GM19467 (cell line): ENCODE measurements at regions not wholly inside any gene's neighbourhood (a gene's known extent, or its start where the extent isn't known, plus 50 kb on each side); places are given as distances from the start of the nearest gene placed in this dataset.
"Not testable (repeated sequence)": the region's sequence is repeated elsewhere in the genome, so short reads cannot be mapped to it uniquely, and the experiment has no call there.

Experiments
- ATAC-seq: cut with Tn5 transposase; IDR thresholded peaks from one replicate; pipeline ENCODE4 v1.9.1; 2021; ENCODE audit warnings: mild to moderate bottlenecking, moderate library complexity; ENCODE audit not compliant: unreplicated experiment

GRCh38 chr4:103422467-103423219, 224.5 kb upstream of the CENPE start:
- ATAC-seq: no peak

- no peak for ATAC-seq
Measured at GRCh38 chr4:103415801-103416200, 217.7 kb upstream of the CENPE start.

- ATAC-seq: not testable (repeated sequence)
Measured at GRCh38 chr4:103412646-103413045, 214.5 kb upstream of the CENPE start.

- ATAC-seq: no peak
Measured at GRCh38 chr4:103410386-103410785, 212.2 kb upstream of the CENPE start.

GRCh38 chr4:103405415-103405814, 207.3 kb upstream of the CENPE start:
- peak; percentile 59 for ATAC-seq

- no peak for ATAC-seq
Measured at GRCh38 chr4:103403619-103404018, 205.5 kb upstream of the CENPE start.

GRCh38 chr4:103402198-103402597, 204.1 kb upstream of the CENPE start:
- no peak for ATAC-seq

GRCh38 chr4:103400405-103400804, 202.3 kb upstream of the CENPE start:
- ATAC-seq: peak; percentile 53

GRCh38 chr4:103397541-103397940, 199.4 kb upstream of the CENPE start:
- no peak for ATAC-seq

GRCh38 chr4:103387508-103388011, 189.4 kb upstream of the CENPE start:
- not testable (repeated sequence) for ATAC-seq

GRCh38 chr4:103385565-103385964, 187.4 kb upstream of the CENPE start:
- not testable (repeated sequence) for ATAC-seq

- no peak for ATAC-seq
Measured at GRCh38 chr4:103375278-103375677, 177.1 kb upstream of the CENPE start.

GRCh38 chr4:103374758-103375157, 176.6 kb upstream of the CENPE start:
- no peak for ATAC-seq

GRCh38 chr4:103374306-103374705, 176.2 kb upstream of the CENPE start:
- no peak for ATAC-seq

- no peak for ATAC-seq
Measured at GRCh38 chr4:103372002-103372558, 173.9 kb upstream of the CENPE start.

- no peak for ATAC-seq
Measured at GRCh38 chr4:103370336-103370735, 172.2 kb upstream of the CENPE start.

GRCh38 chr4:103365285-103365684, 167.1 kb upstream of the CENPE start:
- no peak for ATAC-seq

GRCh38 chr4:103364083-103364482, 165.9 kb upstream of the CENPE start:
- ATAC-seq: no peak

GRCh38 chr4:103361926-103362325, 163.8 kb upstream of the CENPE start:
- no peak for ATAC-seq

- no peak for ATAC-seq
Measured at GRCh38 chr4:103359900-103360299, 161.8 kb upstream of the CENPE start.

- no peak for ATAC-seq
Measured at GRCh38 chr4:103354006-103354405, 155.9 kb upstream of the CENPE start.

- no peak for ATAC-seq
Measured at GRCh38 chr4:103329642-103330041, 131.5 kb upstream of the CENPE start.
